Heart left ventricle (tissue), 13 donors: ENCODE measurements at regions not wholly inside any gene's neighbourhood (a gene's known extent, or its start where the extent isn't known, plus 50 kb on each side); places are given as distances from the start of the nearest gene placed in this dataset.

Experiments used
- CTCF ChIP-seq, 12 donors: fragments of 200-600 bp; sonication (generic) in 4 of 12; IDR thresholded peaks; one replicate each; pipeline versions ENCODE4 v1.5.0 to v1.8.0; 2018 to 2022; ENCODE audit warnings: antibody characterized with exemption in 12 of 12, mild to moderate bottlenecking in 5 of 12
- POLR2A ChIP-seq, 2 donors: fragments of 450-650 bp; IDR thresholded peaks; one replicate each; pipeline ENCODE4 v1.6.1; 2017; ENCODE audit warnings: antibody characterized with exemption in 2 of 2, mild to moderate bottlenecking in 2 of 2, moderate library complexity in 2 of 2
- donor health status: ischemic (EF 13 %, LVEDD 7.1; RV severe dilation, severe dysfunction).
- donor health status: DM: no; HTN: yes; CAD: no.
- donor health status: DM: no; HTN: no; CAD: no.
- donor health status: ischemic (EF 25% LVEDD 6.9; RV normal size, moderate dysfunction).
- donor health status: ischemic (EF 25% LVEDD 5.7; RV mildly dilated, moderate dysfunction).
- donor health status: ischemic (EF 35%, LVEDD 5.7; RV mildly dilated, moderate dysfunction).
- donor health status: nonischemic (EF 11% LVEDD 7.7; RV severe dilation, severe dysfunction).
- donor health status: DM: yes; HTN: yes; CAD: no.
- donor health status: PGD.
- donor health status: ischemic (EF 29% LVEDD 5.4; RV normal size, mild dysfunction).
- donor health status: nonischemic (EF 23%, LVEDD 6.1; RV moderate dilation, normal function).

DNA sequence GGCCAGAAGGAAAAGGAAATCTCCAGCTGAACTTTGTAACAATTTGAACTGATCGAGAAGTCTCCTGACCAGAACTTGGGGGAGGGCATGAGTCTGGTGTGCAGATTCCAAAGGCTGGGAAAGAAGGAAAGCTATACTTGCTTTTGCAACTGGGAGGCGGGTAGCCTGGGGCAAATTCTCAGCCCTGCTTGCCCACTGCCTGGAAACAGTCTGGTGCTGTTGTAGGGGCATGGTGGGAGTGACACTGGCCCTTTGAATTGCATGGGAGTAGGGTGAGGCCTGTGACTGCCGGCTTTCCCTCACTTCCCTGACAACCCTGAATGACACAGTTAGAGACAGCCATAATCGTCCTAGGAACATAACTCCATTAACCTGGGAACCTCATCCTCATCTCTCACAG is 114.0 kb upstream of the POU1F1 start:
- TF ChIP-seq CTCF (IDR thresholded peaks at IDR 0.05) (no peak), POLR2A (IDR thresholded peaks at IDR 0.05) (no peak)
